ENCODE measurements at regions not wholly inside any gene's neighbourhood (a gene's known extent, or its start where the extent isn't known, plus 50 kb on each side); places are given as distances from the start of the nearest gene placed in this dataset.

- no peak for DNase-seq (ENCODE audit: low read depth in 2 of 2)
Measured at GRCh38 chr5:143561219-143561618, 157.7 kb upstream of the NR3C1 start.

- no peak for DNase-seq (ENCODE audit: low read depth in 2 of 2)
Measured at GRCh38 chr5:143560378-143560777, 156.9 kb upstream of the NR3C1 start.

- DNase-seq (ENCODE audit: low read depth in 2 of 2): no peak
Measured at GRCh38 chr5:143559586-143560109, 156.2 kb upstream of the NR3C1 start.

GRCh38 chr5:143558048-143558447, 154.6 kb upstream of the NR3C1 start:
- DNase-seq (ENCODE audit: low read depth in 2 of 2): no peak

- peak; percentile 75 to 78 for DNase-seq (ENCODE audit: low read depth in 2 of 2)
Measured at GRCh38 chr5:143557061-143557818, 153.8 kb upstream of the NR3C1 start.

GRCh38 chr5:143554918-143555477, 151.5 kb upstream of the NR3C1 start:
- DNase-seq (ENCODE audit: low read depth in 2 of 2): no peak

GRCh38 chr5:143554187-143554717, 150.8 kb upstream of the NR3C1 start:
- peak; percentile 84 to 85 for DNase-seq (ENCODE audit: low read depth in 2 of 2)

GRCh38 chr5:143552680-143553079, 149.2 kb upstream of the NR3C1 start:
- DNase-seq (ENCODE audit: low read depth in 2 of 2): no peak

- DNase-seq (ENCODE audit: low read depth in 2 of 2): peak; percentile 79 to 81
Measured at GRCh38 chr5:143551820-143552251, 148.3 kb upstream of the NR3C1 start.

GRCh38 chr5:143550986-143551630, 147.6 kb upstream of the NR3C1 start:
- no peak for DNase-seq (ENCODE audit: low read depth in 2 of 2)

- DNase-seq (ENCODE audit: low read depth in 2 of 2): no peak
Measured at GRCh38 chr5:143547342-143547741, 143.9 kb upstream of the NR3C1 start.

- no peak for DNase-seq (ENCODE audit: low read depth in 2 of 2)
Measured at GRCh38 chr5:143546394-143546793, 142.9 kb upstream of the NR3C1 start.

- DNase-seq (ENCODE audit: low read depth in 2 of 2): no peak
Measured at GRCh38 chr5:143544606-143545005, 141.1 kb upstream of the NR3C1 start.

- peak in 1 of 2 experiments; percentile 49 for DNase-seq (ENCODE audit: low read depth in 2 of 2)
Measured at GRCh38 chr5:143543358-143544255, 140.1 kb upstream of the NR3C1 start.

- no peak for DNase-seq (ENCODE audit: low read depth in 2 of 2)
Measured at GRCh38 chr5:143542798-143543144, 139.3 kb upstream of the NR3C1 start.

GRCh38 chr5:143541943-143542797, 138.7 kb upstream of the NR3C1 start:
- no peak for DNase-seq (ENCODE audit: low read depth in 2 of 2)

- DNase-seq (ENCODE audit: low read depth in 2 of 2): no peak
Measured at GRCh38 chr5:143539742-143540141, 136.3 kb upstream of the NR3C1 start.

GRCh38 chr5:143537056-143537455, 133.6 kb upstream of the NR3C1 start:
- DNase-seq (ENCODE audit: low read depth in 2 of 2): no peak

- peak; percentile 98 for DNase-seq (ENCODE audit: low read depth in 2 of 2)
Measured at GRCh38 chr5:143536364-143536763, 132.9 kb upstream of the NR3C1 start.

GRCh38 chr5:143534761-143535154, 131.3 kb upstream of the NR3C1 start:
- DNase-seq (ENCODE audit: low read depth in 2 of 2): no peak

All from fibroblast of skin of left quadriceps (primary cell).